ENCODE measurements at regions not wholly inside any gene's neighbourhood (a gene's known extent, or its start where the extent isn't known, plus 50 kb on each side); places are given as distances from the start of the nearest gene placed in this dataset.

- DNase-seq (ENCODE audit: low read depth): peak; percentile 35
- TF ChIP-seq CTCF (conservative IDR thresholded peaks at IDR 0.05; ENCODE audit: control insufficient read depth, insufficient read depth, low read depth, low read length): no peak
- no peak overlapping the region for H3K4me3 ChIP-seq (ENCODE audit: control insufficient read depth, low read depth, low read length)
Observed at GRCh38 chr11:76269247-76269646, 62.9 kb upstream of the WNT11 start.

GRCh38 chr11:76268498-76268897, 62.2 kb upstream of the WNT11 start:
- H3K4me3 ChIP-seq (ENCODE audit: control insufficient read depth, low read depth, low read length): no peak overlapping the region
- no peak for DNase-seq (ENCODE audit: low read depth)
- no peak for TF ChIP-seq CTCF (conservative IDR thresholded peaks at IDR 0.05; ENCODE audit: control insufficient read depth, insufficient read depth, low read depth, low read length)

- TF ChIP-seq CTCF (conservative IDR thresholded peaks at IDR 0.05; ENCODE audit: control insufficient read depth, insufficient read depth, low read depth, low read length): no peak
- peak; percentile 55 for DNase-seq (ENCODE audit: low read depth)
- no peak overlapping the region for H3K4me3 ChIP-seq (ENCODE audit: control insufficient read depth, low read depth, low read length)
Observed at GRCh38 chr11:76267556-76267955, 61.3 kb upstream of the WNT11 start.

GRCh38 chr11:76266286-76267100, 60.2 kb upstream of the WNT11 start:
- peak; percentile 84 for DNase-seq (ENCODE audit: low read depth)
- H3K4me3 ChIP-seq (ENCODE audit: control insufficient read depth, low read depth, low read length): no peak overlapping the region
- TF ChIP-seq CTCF (conservative IDR thresholded peaks at IDR 0.05; ENCODE audit: control insufficient read depth, insufficient read depth, low read depth, low read length): no peak

- DNase-seq (ENCODE audit: low read depth): peak; percentile 11
- TF ChIP-seq CTCF (conservative IDR thresholded peaks at IDR 0.05; ENCODE audit: control insufficient read depth, insufficient read depth, low read depth, low read length): no peak
- H3K4me3 ChIP-seq (ENCODE audit: control insufficient read depth, low read depth, low read length): no peak overlapping the region
Observed at GRCh38 chr11:76265771-76266241, 59.5 kb upstream of the WNT11 start.

GRCh38 chr11:76263657-76264056, 57.4 kb upstream of the WNT11 start:
- TF ChIP-seq CTCF (conservative IDR thresholded peaks at IDR 0.05; ENCODE audit: control insufficient read depth, insufficient read depth, low read depth, low read length): no peak
- no peak overlapping the region for H3K4me3 ChIP-seq (ENCODE audit: control insufficient read depth, low read depth, low read length)
- DNase-seq (ENCODE audit: low read depth): no peak

All from fibroblast of mammary gland (primary cell).